Erythroblast (primary cell): ENCODE measurements at regions not wholly inside any gene's neighbourhood (a gene's known extent, or its start where the extent isn't known, plus 50 kb on each side); places are given as distances from the start of the nearest gene placed in this dataset.

Source experiments
- DNase-seq, 2 experiments: peaks; one replicate each; lab custom pipeline; 2025; lab: John Stamatoyannopoulos, UW
- GATA1 ChIP-seq: IDR thresholded peaks from 2 replicates; pipeline ENCODE4 v1.6.1; 2011; ENCODE audit warnings: low read depth, mild to moderate bottlenecking, control low read depth, low read length, moderate library complexity
- POLR2A ChIP-seq: IDR thresholded peaks from 2 replicates; pipeline ENCODE4 v1.6.1; 2011; ENCODE audit warnings: mild to moderate bottlenecking, low read length

- DNase-seq = no peak
- TF ChIP-seq GATA1 (no peak), POLR2A (no peak)
Measured at GRCh38 chr4:152169683-152170082, 366.2 kb downstream of the FBXW7 start.

GRCh38 chr4:152168987-152169616 lies 366.8 kb downstream of the FBXW7 start:
- no peak for DNase-seq
- TF ChIP-seq GATA1 (no peak), POLR2A (no peak)

- TF ChIP-seq GATA1 (no peak), POLR2A (no peak)
- DNase-seq = peak in 1 of 2 experiments; percentile 4
Measured at GRCh38 chr4:152166567-152166966, 369.3 kb downstream of the FBXW7 start.

- no peak for DNase-seq
- TF ChIP-seq POLR2A (no peak), GATA1 (no peak)
Measured at GRCh38 chr4:152165846-152166245, 370.0 kb downstream of the FBXW7 start.

- no peak for DNase-seq
- TF ChIP-seq POLR2A (no peak), GATA1 (no peak)
Measured at GRCh38 chr4:152165146-152165545, 370.7 kb downstream of the FBXW7 start.

- DNase-seq = no peak
Measured at GRCh38 chr4:152164561-152164960, 371.3 kb downstream of the FBXW7 start.

GRCh38 chr4:152162331-152162697 lies 373.6 kb downstream of the FBXW7 start:
- DNase-seq = no peak
- no peak for TF ChIP-seq GATA1
- no peak for TF ChIP-seq POLR2A

More at GRCh38 chr4:152164561-152164960, 371.3 kb downstream of the FBXW7 start:
- no peak for TF ChIP-seq POLR2A
- no peak for TF ChIP-seq GATA1

- DNase-seq = no peak
Measured at GRCh38 chr4:152161676-152162330, 374.1 kb downstream of the FBXW7 start.

GRCh38 chr4:152160225-152160800 lies 375.6 kb downstream of the FBXW7 start:
- no peak for DNase-seq
- TF ChIP-seq GATA1 (no peak), POLR2A (no peak)

More at GRCh38 chr4:152161676-152162330, 374.1 kb downstream of the FBXW7 start:
- TF ChIP-seq POLR2A = no peak
- TF ChIP-seq GATA1 = no peak

GRCh38 chr4:152159773-152160172 lies 376.1 kb downstream of the FBXW7 start:
- TF ChIP-seq GATA1 = no peak
- TF ChIP-seq POLR2A = no peak
- DNase-seq = no peak

- no peak for DNase-seq
Measured at GRCh38 chr4:152158225-152158624, 377.7 kb downstream of the FBXW7 start.

GRCh38 chr4:152157629-152158028 lies 378.3 kb downstream of the FBXW7 start:
- DNase-seq = no peak
- TF ChIP-seq POLR2A = no peak
- no peak for TF ChIP-seq GATA1

More at GRCh38 chr4:152158225-152158624, 377.7 kb downstream of the FBXW7 start:
- TF ChIP-seq GATA1 (no peak), POLR2A (no peak)

- no peak for DNase-seq
- TF ChIP-seq GATA1 = no peak
- TF ChIP-seq POLR2A = no peak
Measured at GRCh38 chr4:152156442-152156841, 379.4 kb downstream of the FBXW7 start.

- TF ChIP-seq POLR2A (no peak), GATA1 (no peak)
- no peak for DNase-seq
Measured at GRCh38 chr4:152155070-152155469, 380.8 kb downstream of the FBXW7 start.
